Effector CD4-positive, alpha-beta T cell (primary cell): ENCODE measurements at regions not wholly inside any gene's neighbourhood (a gene's known extent, or its start where the extent isn't known, plus 50 kb on each side); places are given as distances from the start of the nearest gene placed in this dataset.

Experiments used
- DNase-seq: peaks from one replicate; pipeline ENCODE4 v3.0.0-alpha.2; 2020

- DNase-seq = no peak
These were observed 238.4 kb downstream of the C1orf94 start for GRCh38 chr1:34415140-34415539.

DNA sequence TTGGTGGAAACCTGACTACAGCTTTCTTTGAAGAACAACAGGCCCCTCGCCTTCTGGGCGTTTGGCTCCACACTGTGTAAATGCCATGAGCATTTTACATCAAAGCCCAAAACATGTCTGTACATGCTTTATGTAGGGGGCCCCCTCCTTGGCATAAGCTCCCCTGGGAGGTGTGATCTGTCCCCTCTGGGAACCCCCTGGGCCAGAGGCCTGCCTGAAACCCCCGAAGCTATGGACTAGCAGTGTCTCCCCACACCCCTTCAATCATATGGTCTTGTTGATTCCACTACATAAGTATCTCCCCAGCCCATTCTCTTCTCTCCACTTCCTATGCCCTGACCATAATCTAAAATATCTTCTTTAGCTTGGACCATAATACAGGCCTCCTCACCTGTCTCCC lies 241.5 kb downstream of the C1orf94 start:
- no peak for DNase-seq

- DNase-seq = no peak
These were observed 243.0 kb downstream of the C1orf94 start for GRCh38 chr1:34419663-34420136.

DNA sequence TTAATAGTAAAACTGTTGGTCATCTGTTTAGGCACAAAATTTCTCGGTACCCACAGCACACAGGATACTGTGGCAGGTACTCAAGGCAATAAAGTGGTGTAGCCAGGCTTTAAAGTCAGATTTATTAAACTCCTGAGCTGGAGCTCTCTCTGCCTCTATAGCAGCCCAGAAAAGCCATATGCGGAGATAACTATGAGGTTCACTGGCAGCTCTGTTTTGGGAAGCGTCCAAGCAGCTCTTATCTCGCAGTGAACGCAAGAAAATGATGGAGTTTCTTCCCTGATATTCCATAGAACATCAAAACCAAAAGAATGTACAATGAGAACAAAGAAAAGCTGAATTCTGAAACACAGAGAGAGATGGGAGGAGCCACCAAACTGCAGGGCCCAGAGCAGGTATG lies 248.3 kb downstream of the C1orf94 start:
- DNase-seq = no peak

- no peak for DNase-seq
These were observed 249.1 kb downstream of the C1orf94 start for GRCh38 chr1:34425785-34426184.

- DNase-seq = no peak
These were observed 249.7 kb downstream of the C1orf94 start for GRCh38 chr1:34426325-34426896.

- DNase-seq = no peak
These were observed 250.5 kb downstream of the C1orf94 start for GRCh38 chr1:34427170-34427569.

DNA sequence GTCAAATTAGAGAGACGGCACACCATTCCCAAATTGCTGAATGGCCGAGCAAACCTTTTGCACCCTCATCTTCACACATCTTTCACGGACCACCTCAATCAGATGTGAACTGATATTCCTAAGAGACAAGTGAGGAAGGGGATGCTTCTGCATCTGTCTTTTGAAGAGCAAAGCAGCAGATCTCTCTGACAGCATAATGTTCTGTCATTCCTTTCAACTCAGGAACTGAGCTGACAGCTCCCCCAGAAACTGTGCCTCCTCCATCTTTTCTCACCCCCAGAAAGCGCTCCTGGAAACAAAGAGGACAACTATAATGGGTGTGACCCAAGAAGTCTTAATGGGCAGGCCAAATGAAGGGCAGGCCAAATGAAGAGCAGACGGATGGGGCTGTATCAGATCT lies 256.4 kb downstream of the C1orf94 start:
- DNase-seq = no peak

GRCh38 chr1:34436836-34437235 lies 260.1 kb downstream of the C1orf94 start:
- DNase-seq = no peak

- DNase-seq = no peak
These were observed 264.8 kb downstream of the C1orf94 start for GRCh38 chr1:34441259-34442069.

DNA sequence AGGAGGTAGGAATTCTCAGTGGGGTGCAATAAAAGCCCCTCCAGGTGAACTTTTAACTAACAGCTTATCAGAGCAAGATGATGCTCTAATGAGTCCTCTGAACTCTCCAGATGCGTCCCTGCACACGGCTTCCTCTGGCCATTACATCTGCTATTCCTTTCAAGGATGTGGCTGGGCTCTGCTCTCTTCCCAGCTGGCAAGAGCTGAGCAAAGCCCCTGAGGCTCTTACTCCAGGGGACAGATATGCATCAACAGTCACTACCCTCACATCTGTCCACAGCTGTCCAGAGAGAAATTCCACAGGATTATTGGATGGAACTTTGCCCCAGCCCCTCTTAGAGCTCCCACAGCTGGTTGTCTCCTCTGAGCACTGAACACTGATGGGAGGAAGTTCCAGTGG lies 267.8 kb downstream of the C1orf94 start:
- DNase-seq = no peak

GRCh38 chr1:34450325-34450724 lies 273.6 kb downstream of the C1orf94 start:
- no peak for DNase-seq

- DNase-seq = no peak
These were observed 275.7 kb downstream of the C1orf94 start for GRCh38 chr1:34452451-34452850.

GRCh38 chr1:34455121-34455520 lies 278.4 kb downstream of the C1orf94 start:
- no peak for DNase-seq

DNA sequence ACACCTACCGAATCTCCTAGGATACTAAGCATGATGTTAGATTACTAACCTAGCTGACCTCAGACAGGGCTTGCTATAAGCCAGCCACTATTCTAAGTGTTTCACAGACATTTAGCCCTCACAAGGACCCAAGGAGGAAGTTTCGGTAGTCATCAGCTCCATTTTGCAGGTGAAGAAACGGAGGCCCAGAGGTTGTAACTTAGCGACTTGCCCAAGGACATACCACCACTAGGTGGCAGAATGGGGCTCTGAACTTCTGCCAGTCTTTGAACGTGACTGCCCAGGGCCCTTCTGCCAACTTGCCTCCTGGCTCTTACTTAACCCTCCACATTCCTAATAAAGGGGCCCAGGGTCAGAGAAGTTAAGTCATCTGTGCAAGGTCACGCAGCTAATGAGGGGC lies 283.5 kb downstream of the C1orf94 start:
- peak; percentile 18 for DNase-seq

GRCh38 chr1:34470401-34470800 lies 284.4 kb upstream of the GJB5 start:
- DNase-seq = no peak

DNA sequence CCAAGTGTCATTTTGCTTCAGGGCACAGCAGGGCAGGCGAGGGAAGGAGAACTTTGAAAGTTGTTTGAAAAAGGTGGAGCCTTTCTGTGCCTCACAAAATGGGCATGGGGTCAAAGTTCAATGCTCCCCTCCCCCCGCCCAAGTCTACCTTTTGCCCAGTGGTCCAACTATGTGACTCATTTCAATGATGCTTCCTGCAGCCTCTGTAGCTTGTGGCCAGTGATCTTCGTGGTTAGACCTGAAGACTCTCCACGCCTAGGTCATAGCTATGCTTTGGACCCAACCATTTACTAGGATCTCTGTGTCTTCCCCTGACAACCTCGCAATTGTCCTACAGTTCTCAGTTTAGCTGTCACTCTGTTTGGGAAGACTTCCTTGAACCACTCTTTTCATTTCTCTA lies 280.3 kb upstream of the GJB5 start:
- no peak for DNase-seq

DNA sequence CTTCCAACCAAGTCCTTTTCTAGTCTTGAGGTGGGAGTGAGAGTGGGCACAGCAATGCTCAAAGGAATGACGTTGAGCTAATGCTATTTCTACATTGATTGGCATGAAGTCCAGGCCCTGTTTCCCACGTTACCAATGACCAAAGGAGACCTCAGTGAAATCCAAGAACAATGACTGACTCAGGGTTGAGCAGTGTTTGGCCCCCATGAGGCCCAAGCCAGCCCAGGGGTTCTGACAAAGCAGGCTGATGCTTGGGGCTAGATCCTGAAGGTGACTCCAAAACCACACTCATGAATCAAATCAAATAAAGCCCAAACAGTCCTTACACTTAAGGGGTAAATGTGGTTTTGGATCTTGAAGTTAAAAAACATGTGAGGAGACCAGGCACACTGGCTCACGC lies 278.5 kb upstream of the GJB5 start:
- no peak for DNase-seq

DNA sequence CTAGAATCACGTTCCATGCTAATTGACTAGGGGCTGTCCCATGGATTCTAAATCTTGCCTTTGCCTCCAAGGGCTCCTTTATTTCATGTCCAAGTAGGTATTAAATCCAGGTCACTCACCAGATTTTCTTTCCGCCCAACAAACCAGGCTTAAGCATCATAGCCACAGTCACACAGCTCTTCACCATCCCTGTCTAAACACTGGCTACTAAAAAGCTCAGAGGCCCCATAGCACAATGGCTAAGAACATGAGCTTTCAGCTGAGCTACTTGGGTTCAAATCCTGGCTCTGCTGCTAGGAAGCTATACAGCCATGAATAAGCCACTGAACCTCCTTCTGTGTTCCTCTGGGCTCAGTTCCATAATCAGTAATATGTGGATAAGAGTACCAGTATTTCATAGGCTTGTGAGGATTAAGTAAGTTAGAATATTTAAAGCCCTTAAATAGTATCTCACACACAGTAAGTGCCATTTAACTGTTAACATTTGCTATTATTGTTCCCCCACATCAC lies 277.2 kb upstream of the GJB5 start:
- DNase-seq = no peak

GRCh38 chr1:34478515-34479076 lies 276.3 kb upstream of the GJB5 start:
- DNase-seq = no peak

GRCh38 chr1:34479731-34480130 lies 275.1 kb upstream of the GJB5 start:
- DNase-seq = no peak

GRCh38 chr1:34488080-34488708 lies 266.7 kb upstream of the GJB5 start:
- DNase-seq = no peak

- DNase-seq = no peak
These were observed 254.4 kb upstream of the GJB5 start for GRCh38 chr1:34500451-34500850.

DNA sequence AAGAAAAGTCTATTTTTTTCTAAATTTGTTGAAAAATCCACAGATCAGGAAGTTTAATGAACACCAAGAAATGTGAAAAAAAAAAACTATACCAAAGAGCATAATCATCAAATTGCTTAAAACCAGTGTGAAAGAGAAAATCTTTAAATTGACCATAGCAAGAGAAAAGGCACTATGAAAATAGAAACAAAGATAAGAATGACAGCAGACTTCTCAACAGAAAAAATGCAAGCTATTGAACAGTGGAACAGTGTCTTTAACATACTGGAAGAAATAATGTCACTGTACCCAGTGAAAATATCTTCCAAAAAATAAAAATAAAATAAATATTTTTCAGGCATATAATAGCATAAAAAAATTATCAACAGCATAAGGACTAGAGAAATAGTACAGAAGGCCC lies 243.0 kb upstream of the GJB5 start:
- no peak for DNase-seq
